H9 (cell line): ENCODE measurements at regions not wholly inside any gene's neighbourhood (a gene's known extent, or its start where the extent isn't known, plus 50 kb on each side); places are given as distances from the start of the nearest gene placed in this dataset.

ENCODE experiments used
- DNase-seq: peaks from one replicate; pipeline ENCODE4 v3.0.0-alpha.2; 2017
- H2AFZ ChIP-seq: one replicate; pipeline ENCODE4 v1.6.1; 2013; ENCODE audit warnings: mild to moderate bottlenecking, low read length, control low read depth, moderate library complexity
- H2AK5ac ChIP-seq: 2 replicates; pipeline ENCODE4 v1.6.1; 2013; ENCODE audit warnings: low read length, control low read depth, mixed read lengths; ENCODE audit not compliant: insufficient read length
- H2BK120ac ChIP-seq: one replicate; pipeline ENCODE4 v1.6.1; 2013; ENCODE audit warnings: low read depth, mild to moderate bottlenecking, low read length, control low read depth, inconsistent platforms; ENCODE audit not compliant: poor library complexity, severe bottlenecking
- H2BK12ac ChIP-seq: 2 replicates; pipeline ENCODE4 v1.6.1; 2013; ENCODE audit warnings: low read length, control low read depth, mixed read lengths, low read depth; ENCODE audit not compliant: insufficient read length
- H2BK15ac ChIP-seq: 2 replicates; pipeline ENCODE4 v1.6.1; 2013; ENCODE audit warnings: low read depth, low read length, control low read depth
- H2BK20ac ChIP-seq: one replicate; pipeline ENCODE4 v1.6.1; 2013; ENCODE audit warnings: low read depth, mild to moderate bottlenecking, low read length, control low read depth, inconsistent platforms; ENCODE audit not compliant: poor library complexity, severe bottlenecking
- H2BK5ac ChIP-seq: 2 replicates; pipeline ENCODE4 v1.6.1; 2013; ENCODE audit warnings: low read length, control low read depth, mixed read lengths; ENCODE audit not compliant: insufficient read length
- H3K14ac ChIP-seq: 2 replicates; pipeline ENCODE4 v1.6.1; 2013; ENCODE audit warnings: low read length, control low read depth; ENCODE audit not compliant: insufficient read depth
- H3K18ac ChIP-seq: 2 replicates; pipeline ENCODE4 v1.6.1; 2013; ENCODE audit warnings: low read depth, mild to moderate bottlenecking, mixed read lengths, low read length, control low read depth; ENCODE audit not compliant: insufficient read length
- H3K23ac ChIP-seq: 2 replicates; pipeline ENCODE4 v1.6.1; 2013; ENCODE audit warnings: low read length, control low read depth, mixed read lengths, low read depth; ENCODE audit not compliant: insufficient read length
- H3K23me2 ChIP-seq: 2 replicates; pipeline ENCODE4 v1.6.1; 2013; ENCODE audit warnings: low read depth, mild to moderate bottlenecking, mixed read lengths, low read length, control low read depth; ENCODE audit not compliant: insufficient read length, poor library complexity, severe bottlenecking
- H3K27ac ChIP-seq: 2 replicates; pipeline ENCODE4 v1.5.1; 2013; ENCODE audit warnings: low read length, control low read depth, mixed read lengths, low read depth; ENCODE audit not compliant: insufficient read length
- H3K27me3 ChIP-seq: 2 replicates; pipeline ENCODE4 v1.6.1; 2013; ENCODE audit warnings: low read length, control low read depth, inconsistent platforms; ENCODE audit not compliant: insufficient read depth
- H3K4ac ChIP-seq: 2 replicates; pipeline ENCODE4 v1.6.1; 2013; ENCODE audit warnings: low read depth, mild to moderate bottlenecking, control low read depth, inconsistent platforms, low read length, moderate library complexity
- H3K4me1 ChIP-seq: 2 replicates; pipeline ENCODE4 v1.6.1; 2013; ENCODE audit warnings: low read length, control low read depth, inconsistent platforms; ENCODE audit not compliant: insufficient read depth
- H3K4me2 ChIP-seq: 2 replicates; pipeline ENCODE4 v1.6.1; 2013; ENCODE audit warnings: low read length, control low read depth, mixed read lengths; ENCODE audit not compliant: insufficient read length, insufficient read depth
- H3K56ac ChIP-seq: 2 replicates; pipeline ENCODE4 v1.6.1; 2013; ENCODE audit warnings: low read depth, mild to moderate bottlenecking, mixed read lengths, low read length, control low read depth; ENCODE audit not compliant: insufficient read length
- H3K79me1 ChIP-seq: 2 replicates; pipeline ENCODE4 v1.6.1; 2013; ENCODE audit warnings: low read depth, mild to moderate bottlenecking, moderate library complexity, low read length, control low read depth, inconsistent platforms; ENCODE audit not compliant: insufficient read depth, poor library complexity, severe bottlenecking
- H3K79me2 ChIP-seq: 2 replicates; pipeline ENCODE4 v1.6.1; 2013; ENCODE audit warnings: low read length, control low read depth, inconsistent platforms; ENCODE audit not compliant: insufficient read depth
- H3K9ac ChIP-seq: 2 replicates; pipeline ENCODE4 v1.6.1; 2013; ENCODE audit warnings: low read length, control low read depth, mixed read lengths; ENCODE audit not compliant: insufficient read length; ENCODE audit errors: extremely low read depth
- H3K9me3 ChIP-seq: one replicate; pipeline ENCODE4 v1.6.1; 2013; ENCODE audit warnings: low read depth, low read length, inconsistent platforms; ENCODE audit not compliant: control insufficient read depth
- H3T11ph ChIP-seq: one replicate; pipeline ENCODE4 v1.6.1; 2013; ENCODE audit warnings: mild to moderate bottlenecking, low read length, control low read depth, inconsistent platforms
- H4K20me1 ChIP-seq: one replicate; pipeline ENCODE4 v1.6.1; 2013; ENCODE audit not compliant: control insufficient read depth, insufficient read length, insufficient read depth
- H4K5ac ChIP-seq: 2 replicates; pipeline ENCODE4 v1.6.1; 2013; ENCODE audit warnings: low read depth, mild to moderate bottlenecking, mixed read lengths, low read length, control low read depth; ENCODE audit not compliant: insufficient read length
- H4K8ac ChIP-seq: replicated peaks from 2 replicates; pipeline ENCODE4 v1.6.1; 2013; ENCODE audit warnings: low read length, control low read depth, mixed read lengths, low read depth; ENCODE audit not compliant: insufficient read length
- H4K91ac ChIP-seq: 2 replicates; pipeline ENCODE4 v1.6.1; 2013; ENCODE audit warnings: low read depth, mild to moderate bottlenecking, moderate library complexity, mixed read lengths, low read length, control low read depth; ENCODE audit not compliant: insufficient read length
- H3K27ac Mint-ChIP-seq, 3 experiments: 2 replicates in 2 of 3; 3 replicates in 1 of 3; pipeline ENCODE4 v1.8.0; 2020 to 2021; ENCODE audit warnings: mixed read lengths in 3 of 3, mild to moderate bottlenecking in 1 of 3, moderate library complexity in 1 of 3
- H3K27me3 Mint-ChIP-seq: 2 replicates; pipeline ENCODE4 v1.8.0; 2021; ENCODE audit warnings: low read depth, mild to moderate bottlenecking, moderate library complexity, mixed read lengths
- H3K36me3 Mint-ChIP-seq, 3 experiments: 2 replicates in 2 of 3; 3 replicates in 1 of 3; pipeline ENCODE4 v1.8.0; 2020 to 2021; ENCODE audit warnings: low read depth in 3 of 3, mixed read lengths in 3 of 3; ENCODE audit not compliant: insufficient read depth in 1 of 3
- H3K4me1 Mint-ChIP-seq, 2 experiments: 2 replicates each; pipeline ENCODE4 v1.8.0; 2020; ENCODE audit warnings: mixed read lengths in 2 of 2
- H3K4me3 Mint-ChIP-seq, 2 experiments: 2 replicates in 1 of 2; 3 replicates in 1 of 2; pipeline ENCODE4 v1.8.0; 2020 to 2021; ENCODE audit warnings: mild to moderate bottlenecking in 2 of 2, mixed read lengths in 2 of 2, moderate library complexity in 1 of 2
- H3K9me3 Mint-ChIP-seq, 2 experiments: 2 replicates in 1 of 2; 3 replicates in 1 of 2; pipeline ENCODE4 v1.8.0; 2020; ENCODE audit warnings: mild to moderate bottlenecking in 2 of 2, mixed read lengths in 2 of 2, moderate library complexity in 1 of 2
- WGBS: extraction: QIAGEN DNeasy Blood & Tissue Kit; methylation state at CpG from one replicate; pipeline ENCODE4 v1.1.7; 2013; ENCODE audit warnings: missing lambda C conversion rate, low lambda C conversion rate, mixed read lengths; ENCODE audit not compliant: insufficient read length; ENCODE audit errors: extremely low coverage; 5-methylcytosine and 5-hydroxymethylcytosine counted together
- TF ChIP-seq, protein P1 (sequence below): fragments of 200-600 bp; sonication (generic); conservative IDR thresholded peaks from 3 replicates; pipeline ENCODE4 v1.8.0; 2021; ENCODE audit warnings: antibody characterized with exemption, mild to moderate bottlenecking

DNA sequence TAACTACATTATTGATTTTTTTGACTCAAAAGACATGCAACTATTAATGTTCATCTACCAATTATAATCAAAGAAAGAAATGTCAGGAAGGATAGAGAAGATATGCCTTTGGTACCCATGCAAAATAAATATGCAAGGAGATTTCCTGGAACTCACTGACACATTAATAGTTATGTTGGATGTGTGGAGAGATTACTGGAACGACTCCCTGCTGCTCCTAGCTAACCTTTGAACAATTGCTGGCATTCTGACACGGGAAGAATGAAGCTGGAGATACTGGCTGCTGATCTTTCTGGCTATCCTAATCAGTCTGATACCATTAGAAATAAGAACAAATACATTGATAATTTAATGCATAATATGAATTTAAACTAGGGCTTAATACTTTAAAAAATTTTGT, 507.9 kb upstream of the NRG3 start:
- Histone ChIP-seq H3K23ac (no peak overlapping the region), H3K79me1 (no peaks in the 10 kb centered on the region), H2BK12ac (no peak overlapping the region), H3K23me2 (no peaks in the 10 kb centered on the region), H3K27ac (no peak overlapping the region), H3K9me3 (no peaks in the 10 kb centered on the region), H4K91ac (no peak overlapping the region), H3K9ac (no peak overlapping the region), H2BK20ac (no peak overlapping the region), H3T11ph (no peak overlapping the region), H3K4me2 (no peak overlapping the region), H3K79me2 (no peaks in the 10 kb centered on the region), H3K27me3 (no peaks in the 10 kb centered on the region), H2BK5ac (no peak overlapping the region), H3K4me1 (no peaks in the 10 kb centered on the region), H2BK120ac (no peak overlapping the region), H2AFZ (no peak overlapping the region), H4K8ac (no peak overlapping the region), H4K20me1 (no peaks in the 10 kb centered on the region), H2BK15ac (no peak overlapping the region), H3K14ac (no peak overlapping the region), H3K4ac (no peak overlapping the region), H3K18ac (no peak overlapping the region), H2AK5ac (no peak overlapping the region), H4K5ac (no peak overlapping the region), H3K56ac (no peak overlapping the region)
- H3K9me3 Mint-ChIP-seq, result peaks cover 0 to 5% of the 10 kb centered on the region in 2 experiments; a peak in 1 of 5 replicates
- H3K4me3 Mint-ChIP-seq, result no peak overlapping the region
- DNase-seq, result no peak
- no peaks in the 10 kb centered on the region for H3K27me3 Mint-ChIP-seq
- H3K36me3 Mint-ChIP-seq, result no peaks in the 10 kb centered on the region; a peak in 1 of 7 replicates
- TF ChIP-seq, protein P1, sequence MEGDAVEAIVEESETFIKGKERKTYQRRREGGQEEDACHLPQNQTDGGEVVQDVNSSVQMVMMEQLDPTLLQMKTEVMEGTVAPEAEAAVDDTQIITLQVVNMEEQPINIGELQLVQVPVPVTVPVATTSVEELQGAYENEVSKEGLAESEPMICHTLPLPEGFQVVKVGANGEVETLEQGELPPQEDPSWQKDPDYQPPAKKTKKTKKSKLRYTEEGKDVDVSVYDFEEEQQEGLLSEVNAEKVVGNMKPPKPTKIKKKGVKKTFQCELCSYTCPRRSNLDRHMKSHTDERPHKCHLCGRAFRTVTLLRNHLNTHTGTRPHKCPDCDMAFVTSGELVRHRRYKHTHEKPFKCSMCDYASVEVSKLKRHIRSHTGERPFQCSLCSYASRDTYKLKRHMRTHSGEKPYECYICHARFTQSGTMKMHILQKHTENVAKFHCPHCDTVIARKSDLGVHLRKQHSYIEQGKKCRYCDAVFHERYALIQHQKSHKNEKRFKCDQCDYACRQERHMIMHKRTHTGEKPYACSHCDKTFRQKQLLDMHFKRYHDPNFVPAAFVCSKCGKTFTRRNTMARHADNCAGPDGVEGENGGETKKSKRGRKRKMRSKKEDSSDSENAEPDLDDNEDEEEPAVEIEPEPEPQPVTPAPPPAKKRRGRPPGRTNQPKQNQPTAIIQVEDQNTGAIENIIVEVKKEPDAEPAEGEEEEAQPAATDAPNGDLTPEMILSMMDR, result no peak
- no CpG with 5 or more reads among the region's 2 CpGs for WGBS
- no peak overlapping the region for H3K27ac Mint-ChIP-seq
- H3K4me1 Mint-ChIP-seq, result no peaks in the 10 kb centered on the region
